HG03039 (cell line): ENCODE measurements at regions not wholly inside any gene's neighbourhood (a gene's known extent, or its start where the extent isn't known, plus 50 kb on each side); places are given as distances from the start of the nearest gene placed in this dataset.

Experiments
- ATAC-seq: cut with Tn5 transposase; IDR thresholded peaks from one replicate; pipeline ENCODE4 v1.9.1; 2021; ENCODE audit warnings: mild to moderate bottlenecking, moderate library complexity; ENCODE audit not compliant: unreplicated experiment

GRCh38 chr6:91694016-91694654, 1107.3 kb upstream of the MAP3K7 start:
- no peak for ATAC-seq

DNA sequence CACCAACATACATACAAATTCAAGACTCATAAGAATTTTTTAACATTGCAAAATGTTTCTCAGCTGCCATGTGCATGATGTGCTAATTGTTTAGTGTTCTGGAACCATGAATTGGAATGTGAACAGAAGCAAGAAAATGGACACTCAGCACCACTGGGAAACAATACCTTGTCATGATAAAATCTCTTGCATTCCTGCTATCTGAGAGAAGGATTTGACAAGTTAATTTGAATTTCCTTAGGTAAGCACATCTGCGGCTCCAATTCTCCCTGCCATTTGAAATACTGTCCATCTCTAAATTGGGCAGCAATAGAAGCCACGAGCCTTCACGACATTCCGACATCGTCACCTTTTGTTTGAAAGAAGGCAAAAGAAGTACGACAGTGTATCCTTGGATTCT, 1104.6 kb upstream of the MAP3K7 start:
- ATAC-seq: no peak

DNA sequence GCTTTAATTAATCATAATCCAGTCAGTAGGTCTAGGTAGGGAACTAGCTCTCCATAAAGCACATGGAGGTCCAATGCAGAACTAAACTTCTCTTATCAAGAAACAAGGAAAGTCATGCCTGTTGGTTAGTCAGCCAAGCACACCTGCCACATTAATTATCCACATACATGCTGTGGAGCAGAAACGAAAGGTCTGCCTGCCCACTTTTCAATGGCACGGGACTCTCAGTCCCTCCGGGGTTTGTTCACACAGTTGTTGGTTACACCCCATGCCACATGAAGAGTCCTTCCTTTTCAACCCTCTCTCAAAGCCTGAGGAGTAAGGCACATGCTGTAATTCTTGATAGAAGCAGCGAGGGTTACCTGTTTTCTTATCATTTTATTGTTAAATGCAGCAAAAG, 1096.4 kb upstream of the MAP3K7 start:
- no peak for ATAC-seq

- ATAC-seq: no peak
Measured at GRCh38 chr6:91681296-91681695, 1094.4 kb upstream of the MAP3K7 start.

DNA sequence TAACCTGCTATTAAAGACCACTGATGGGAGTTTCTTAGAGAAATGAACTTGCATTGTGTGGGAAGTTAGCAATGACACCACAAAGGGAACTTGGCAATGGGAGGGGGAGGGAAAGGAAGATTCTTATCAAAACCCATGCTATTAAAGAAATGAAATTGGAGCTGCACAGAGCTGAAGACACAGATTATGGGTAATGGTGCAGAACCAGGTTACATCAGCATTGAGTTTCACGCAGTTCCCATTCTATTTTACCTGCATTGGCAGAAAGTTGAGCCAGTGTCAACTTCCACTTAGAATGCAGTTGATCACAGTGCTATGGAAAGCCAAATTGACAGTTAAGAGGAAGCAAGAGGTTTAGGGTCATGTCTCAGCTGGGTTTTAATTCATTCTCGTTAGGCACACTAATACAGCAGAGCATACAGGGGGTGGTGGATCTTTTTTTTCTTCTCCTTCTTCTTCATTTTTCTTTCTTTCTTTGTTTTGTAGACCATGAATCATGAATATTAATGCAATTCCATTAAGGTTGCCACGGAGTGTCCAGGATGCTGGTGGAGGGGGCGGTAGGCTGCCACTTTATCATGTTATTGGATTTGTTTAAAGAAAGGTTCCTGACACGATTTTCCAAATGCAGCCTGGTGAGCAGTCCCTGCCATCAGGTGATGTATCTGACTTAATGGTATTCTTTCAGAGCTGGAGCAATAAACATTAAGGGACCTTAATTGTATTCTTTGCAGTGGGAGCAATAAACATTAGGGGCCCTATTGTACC, 1092.0 kb upstream of the MAP3K7 start:
- no peak for ATAC-seq

DNA sequence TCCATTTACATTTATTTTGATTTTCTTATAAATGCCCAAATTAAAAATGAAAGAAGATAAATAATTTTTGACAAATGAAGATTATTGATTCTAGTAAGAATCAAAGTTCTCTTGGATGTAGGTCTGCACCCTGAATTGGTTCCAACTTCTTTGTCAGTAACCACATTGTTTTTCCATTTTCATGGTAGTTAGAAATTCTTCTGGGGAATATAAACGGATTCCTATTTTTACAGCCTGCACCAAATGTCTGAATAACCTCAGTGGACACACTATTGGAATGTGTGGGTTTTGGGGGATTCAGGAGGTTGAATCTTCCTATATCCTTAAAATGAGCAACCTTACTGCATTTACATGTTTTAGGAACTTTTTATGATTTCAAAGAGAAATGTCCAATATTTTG, 1085.3 kb upstream of the MAP3K7 start:
- no peak for ATAC-seq

DNA sequence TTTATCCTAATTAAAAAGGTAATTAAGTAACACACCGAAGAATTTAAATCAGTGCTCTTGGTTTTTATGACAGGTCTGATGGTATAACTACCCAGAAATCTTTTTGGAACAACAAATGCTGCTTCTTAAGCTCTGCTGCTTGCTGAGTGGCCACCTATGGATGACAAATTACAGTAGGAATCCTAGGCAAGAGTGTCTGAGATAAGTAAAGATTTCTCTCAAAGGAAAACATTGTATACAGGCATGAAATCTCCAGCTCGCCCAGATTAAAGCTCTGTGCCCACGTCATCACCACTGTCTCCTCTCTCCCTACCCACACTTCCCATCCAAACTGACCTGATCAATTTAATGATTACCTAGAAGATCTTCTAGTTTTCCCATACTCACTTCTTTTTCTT, 1083.0 kb upstream of the MAP3K7 start:
- no peak for ATAC-seq

- no peak for ATAC-seq
Measured at GRCh38 chr6:91669154-91669870, 1082.4 kb upstream of the MAP3K7 start.

DNA sequence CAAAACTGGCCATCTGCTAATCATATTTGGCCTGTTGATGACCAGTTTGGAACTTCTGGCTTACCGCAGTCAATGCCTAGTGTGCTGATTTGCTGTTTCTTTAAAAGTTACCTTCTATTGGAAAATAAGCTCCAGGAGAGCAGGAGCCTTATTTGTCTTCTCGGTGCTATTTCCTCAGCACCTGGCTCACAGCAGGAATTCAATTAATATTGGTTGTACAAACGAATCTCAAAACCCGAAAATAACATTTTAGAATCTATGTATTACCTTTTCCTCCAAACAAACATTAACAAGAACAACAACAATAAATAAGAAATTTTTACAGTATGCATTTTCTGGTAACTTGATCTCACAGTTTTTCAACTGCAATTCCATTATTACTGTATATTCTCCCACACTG, 1080.7 kb upstream of the MAP3K7 start:
- ATAC-seq: no peak

- no peak for ATAC-seq
Measured at GRCh38 chr6:91664327-91664959, 1077.6 kb upstream of the MAP3K7 start.

DNA sequence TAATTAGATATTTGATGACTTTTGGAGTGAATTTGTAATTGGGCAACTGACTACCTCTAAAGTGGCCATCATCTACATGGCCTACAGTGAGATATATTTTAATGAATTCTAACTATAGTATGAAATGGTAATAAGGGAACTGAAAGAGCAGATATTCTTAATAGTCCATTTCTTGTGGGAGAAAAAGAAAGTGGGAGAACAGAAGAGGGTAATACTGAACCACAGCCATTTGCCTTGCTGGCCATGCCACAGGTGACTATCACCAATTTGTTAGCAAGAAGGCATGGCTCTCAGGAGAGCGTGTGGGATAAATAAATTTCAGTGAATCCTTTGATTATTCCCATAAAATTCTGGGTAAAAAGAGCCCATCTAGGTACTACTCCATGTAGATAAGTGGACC, 1074.0 kb upstream of the MAP3K7 start:
- ATAC-seq: no peak

DNA sequence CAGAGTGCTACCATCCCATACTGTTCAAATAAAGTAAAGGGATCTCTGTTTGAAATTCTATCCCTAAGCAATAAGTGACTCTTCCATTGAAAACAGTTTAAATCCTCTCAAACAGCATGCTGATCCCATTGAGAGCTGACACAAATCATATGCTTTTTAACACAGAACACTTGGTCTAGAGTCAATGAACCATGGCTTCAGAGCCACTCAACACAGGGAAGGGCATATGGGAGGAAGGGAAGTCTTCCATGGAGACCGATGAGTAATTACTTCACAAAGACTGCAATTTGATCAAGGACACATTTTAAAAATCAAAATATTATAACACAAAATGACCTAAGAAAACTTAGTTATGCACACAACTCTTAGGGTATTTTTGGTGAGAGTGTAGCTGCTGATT, 1073.0 kb upstream of the MAP3K7 start:
- ATAC-seq: no peak

GRCh38 chr6:91654793-91655192, 1067.9 kb upstream of the MAP3K7 start:
- no peak for ATAC-seq

DNA sequence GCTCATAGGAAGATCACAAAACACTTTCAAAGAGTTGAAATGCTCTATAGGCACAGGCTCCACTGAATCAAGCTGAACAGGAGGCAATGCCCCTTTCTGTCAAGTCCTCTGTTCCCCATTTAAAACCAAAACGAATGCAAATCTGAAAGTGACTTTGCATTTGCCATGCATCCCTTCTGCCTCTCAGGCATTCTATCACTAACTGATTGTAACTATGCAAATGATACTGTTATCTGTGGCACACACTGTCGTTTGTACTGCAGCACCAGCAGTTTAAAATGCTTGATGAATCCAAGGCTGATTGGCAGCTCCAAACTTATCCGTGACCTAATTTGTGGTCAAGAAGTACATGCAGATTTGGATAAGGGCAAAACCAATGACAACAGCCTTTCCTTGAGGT, 1067.5 kb upstream of the MAP3K7 start:
- ATAC-seq: no peak

- ATAC-seq: no peak
Measured at GRCh38 chr6:91653895-91654294, 1067.0 kb upstream of the MAP3K7 start.

DNA sequence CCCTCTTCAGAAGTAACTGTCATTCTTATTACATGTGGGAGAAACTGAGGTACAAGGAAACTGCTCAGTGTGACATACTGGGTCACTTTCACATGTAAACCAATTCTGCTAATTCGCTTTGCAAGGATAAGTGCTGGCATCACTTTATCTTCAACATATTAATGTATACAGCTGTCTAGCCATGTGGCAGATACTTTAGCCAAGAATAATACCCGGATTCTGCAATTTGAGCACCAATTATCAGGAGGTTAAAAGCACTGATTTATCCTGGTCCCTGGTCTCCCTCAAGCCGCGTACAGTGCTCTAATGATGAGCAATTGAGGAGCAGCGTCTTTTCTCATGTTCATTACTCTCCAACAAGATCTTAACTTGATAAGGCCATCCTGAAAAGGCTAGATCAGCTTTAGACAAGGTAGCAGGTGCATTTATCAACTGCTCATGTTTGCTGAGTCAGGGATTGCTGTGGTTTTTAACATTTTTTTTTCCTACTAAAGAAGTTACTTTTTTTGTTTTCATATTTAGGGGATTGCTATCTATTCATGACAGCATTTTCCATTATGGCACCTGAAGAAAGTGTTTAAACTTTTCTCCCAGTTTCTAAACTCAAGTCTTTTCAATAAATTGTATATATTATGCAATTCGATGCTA, 1066.3 kb upstream of the MAP3K7 start:
- no peak for ATAC-seq

GRCh38 chr6:91646649-91647048, 1059.8 kb upstream of the MAP3K7 start:
- no peak for ATAC-seq

DNA sequence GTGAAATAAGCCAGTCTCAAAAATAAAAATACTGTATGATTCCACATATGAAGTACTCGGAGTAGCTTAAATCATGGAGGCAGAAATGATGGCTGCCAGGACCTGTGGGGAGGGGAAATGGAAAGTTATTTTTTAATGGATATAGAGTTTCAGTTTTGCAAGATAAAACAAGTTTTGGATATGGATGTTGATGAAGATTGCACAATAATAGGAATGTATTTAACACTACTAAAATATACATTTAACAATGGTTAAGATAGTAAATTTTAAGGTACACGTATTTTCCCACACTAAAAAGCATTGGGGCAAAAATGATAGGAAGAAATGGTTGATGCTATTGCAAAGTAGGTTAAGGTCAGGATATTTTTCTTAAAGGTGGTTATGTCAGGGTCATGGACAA, 1058.9 kb upstream of the MAP3K7 start:
- ATAC-seq: no peak

DNA sequence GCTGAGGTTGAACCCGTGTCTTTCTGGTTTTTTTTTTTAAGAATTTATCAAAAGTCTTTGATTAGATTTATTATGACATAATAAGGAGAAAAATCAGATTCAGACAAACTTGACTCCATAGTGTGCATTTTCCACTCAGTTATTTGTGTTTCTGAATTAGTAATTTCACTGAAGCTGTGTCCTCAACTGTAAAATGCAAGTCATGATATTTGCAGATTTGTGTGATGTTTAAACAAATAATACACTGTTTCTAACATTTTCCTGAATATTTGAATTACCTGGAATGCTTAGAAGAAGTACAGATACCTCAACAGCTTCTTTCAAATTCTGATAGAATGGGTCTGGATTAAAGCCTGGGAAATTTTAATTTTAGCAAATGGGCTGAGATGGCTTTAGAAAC, 1050.3 kb upstream of the MAP3K7 start:
- no peak for ATAC-seq

DNA sequence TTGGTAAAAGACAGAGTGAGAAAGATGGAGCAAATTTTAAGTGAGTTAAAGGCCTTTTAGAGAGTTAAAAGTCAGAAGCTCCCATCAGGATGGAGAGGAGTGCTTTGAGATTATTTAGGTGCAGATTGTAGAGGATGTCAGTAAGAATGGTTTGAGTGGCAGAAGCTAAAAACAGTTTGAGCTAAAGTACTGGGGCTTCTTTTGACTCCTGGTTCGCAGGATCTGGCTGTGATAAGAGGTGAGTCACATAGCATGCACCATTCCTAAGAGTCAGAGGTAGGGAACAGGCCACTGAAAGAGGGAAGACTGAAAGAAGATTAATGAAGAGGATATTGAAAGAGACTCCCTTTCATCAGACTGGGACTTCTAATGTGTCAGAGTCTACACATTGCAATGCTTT, 1047.9 kb upstream of the MAP3K7 start:
- no peak for ATAC-seq
